SK-N-MC (cell line): ENCODE measurements at regions not wholly inside any gene's neighbourhood (a gene's known extent, or its start where the extent isn't known, plus 50 kb on each side); places are given as distances from the start of the nearest gene placed in this dataset.
"Not testable (repeated sequence)": the region's sequence is repeated elsewhere in the genome, so short reads cannot be mapped to it uniquely, and the experiment has no call there.

Experiments
- DNase-seq: peaks from one replicate; pipeline ENCODE4 v3.0.0-alpha.2; 2011; ENCODE audit warnings: low read depth, low spot score
- H3K27ac ChIP-seq: fragments of 200-600 bp; sonication (generic); 2 replicates; pipeline ENCODE4 v1.5.1; 2016; ENCODE audit warnings: mixed run types
- H3K36me3 ChIP-seq: fragments of 200-600 bp; sonication (generic); 2 replicates; pipeline ENCODE4 v1.6.1; 2017; ENCODE audit warnings: antibody characterized with exemption, low read length, mixed read lengths; ENCODE audit not compliant: insufficient read depth
- H3K4me3 ChIP-seq: fragments of 200-600 bp; sonication (generic); 2 replicates; pipeline ENCODE4 v1.5.1; 2016
- H3K9ac ChIP-seq: fragments of 200-600 bp; sonication (generic); 2 replicates; pipeline ENCODE4 v1.8.0; 2017; ENCODE audit warnings: mixed run types, mixed read lengths; ENCODE audit not compliant: insufficient read length
- H3K9me3 ChIP-seq: fragments of 200-600 bp; sonication (generic); 2 replicates; pipeline ENCODE4 v1.6.1; 2017; ENCODE audit warnings: low read depth, mild to moderate bottlenecking, antibody characterized with exemption, low read length, moderate library complexity, mixed read lengths
- EZH2 ChIP-seq: fragments of 200-600 bp; sonication (generic); IDR thresholded peaks from one replicate; pipeline ENCODE4 v1.6.1; 2017; ENCODE audit warnings: antibody characterized with exemption
- FOXP2 ChIP-seq: optimal IDR thresholded peaks from 2 replicates; pipeline ENCODE3; 2011; ENCODE audit warnings: mild to moderate bottlenecking, moderate library complexity; ENCODE audit not compliant: insufficient read depth; ENCODE audit errors: extremely low read length, control extremely low read depth
- POLR2AphosphoS5 ChIP-seq: IDR thresholded peaks from 2 replicates; pipeline ENCODE4 v1.6.1; 2012; ENCODE audit warnings: mild to moderate bottlenecking, low read depth, low read length, borderline replicate concordance

DNA sequence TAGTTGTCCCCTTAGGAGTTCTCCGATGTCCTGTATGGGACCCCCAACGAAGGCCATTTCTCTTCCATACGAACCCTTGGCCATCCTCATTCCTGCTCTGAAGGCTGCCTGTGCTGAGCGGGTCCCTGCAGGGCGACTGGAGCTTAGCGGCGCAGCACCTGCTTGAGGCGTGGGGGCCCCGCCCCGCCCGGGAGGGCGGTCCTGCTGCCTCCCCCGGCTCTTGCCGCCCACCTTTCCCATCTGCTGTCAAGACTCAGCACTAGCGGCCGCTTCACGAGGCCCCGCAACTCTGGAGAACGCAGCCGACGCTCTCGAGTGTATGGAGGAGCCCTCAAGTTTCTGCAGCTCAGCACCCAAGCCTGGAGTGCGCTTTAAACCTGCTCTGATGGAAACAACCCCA lies 197.7 kb downstream of the TRIML1 start:
- no peak overlapping the region for H3K4me3 ChIP-seq

DNA sequence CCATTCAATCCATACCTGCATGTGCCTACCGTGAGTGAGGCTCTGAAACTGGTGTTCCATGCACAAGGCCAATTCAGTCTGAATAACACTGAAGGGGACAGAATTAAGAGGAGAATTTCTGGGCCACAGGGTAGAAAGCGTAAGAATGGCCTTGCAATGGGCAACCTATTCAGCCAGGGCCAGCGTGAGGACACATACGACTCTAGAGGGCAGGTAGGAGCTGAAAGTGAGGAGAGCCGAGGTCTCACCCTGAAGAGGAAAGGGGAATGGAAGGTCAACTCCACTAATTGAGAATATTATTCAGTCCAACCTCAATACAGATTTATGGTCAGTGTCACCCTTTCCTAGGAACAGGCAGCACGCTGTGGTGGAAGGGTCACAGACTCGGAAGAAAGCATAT lies 202.2 kb downstream of the TRIML1 start:
- H3K36me3 ChIP-seq = no peaks in the 10 kb centered on the region
- H3K9me3 ChIP-seq = no peaks in the 10 kb centered on the region
- no peak for TF ChIP-seq POLR2AphosphoS5
- TF ChIP-seq EZH2 = no peak
- no peak for TF ChIP-seq FOXP2
- no peak overlapping the region for H3K27ac ChIP-seq
- H3K9ac ChIP-seq = no peak overlapping the region
- no peak overlapping the region for H3K4me3 ChIP-seq
- no peak for DNase-seq

More for the DNA sequence above, 197.7 kb downstream of the TRIML1 start:
- Histone ChIP-seq H3K27ac (no peak overlapping the region), H3K9ac (no peak overlapping the region), H3K36me3 (no peaks in the 10 kb centered on the region), H3K9me3 (no peaks in the 10 kb centered on the region)
- DNase-seq = no peak
- no peak for TF ChIP-seq POLR2AphosphoS5
- TF ChIP-seq FOXP2 = no peak
- no peak for TF ChIP-seq EZH2

DNA sequence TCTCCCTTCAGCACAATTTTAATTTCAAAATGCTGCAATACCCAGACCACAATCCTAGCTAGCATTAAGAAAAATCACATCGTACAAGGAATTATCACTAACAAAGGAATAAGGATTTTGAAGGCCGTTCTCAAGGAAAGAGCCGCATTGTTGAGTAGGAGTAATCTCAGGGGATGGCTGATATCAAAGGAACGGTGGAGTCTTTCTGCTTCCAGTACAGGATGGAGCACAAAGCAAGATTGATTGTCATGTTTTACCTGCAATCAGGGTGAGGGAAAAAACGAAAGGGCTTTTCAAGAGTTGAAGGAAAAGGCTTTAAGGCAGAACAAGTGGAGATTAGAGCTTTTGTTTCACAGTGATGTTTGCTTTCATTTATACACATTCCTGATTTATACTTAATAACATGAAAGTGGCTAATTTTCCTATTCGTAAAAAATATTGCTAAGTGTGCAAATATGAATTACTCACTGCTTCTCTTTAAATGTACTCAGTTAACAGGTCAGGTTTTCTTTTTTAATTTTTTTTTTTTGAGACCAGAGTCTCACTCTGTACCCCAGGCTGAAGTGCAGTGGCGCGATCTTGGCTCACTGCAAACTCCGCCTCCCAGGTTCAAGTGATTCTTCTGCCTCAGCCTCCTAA lies 207.0 kb downstream of the TRIML1 start:
- DNase-seq = no peak
- Histone ChIP-seq H3K4me3 (no peak overlapping the region), H3K36me3 (no peaks in the 10 kb centered on the region), H3K9ac (no peak overlapping the region), H3K27ac (no peak overlapping the region), H3K9me3 (no peaks in the 10 kb centered on the region)
- TF ChIP-seq FOXP2 (no peak), EZH2 (no peak), POLR2AphosphoS5 (no peak)

DNA sequence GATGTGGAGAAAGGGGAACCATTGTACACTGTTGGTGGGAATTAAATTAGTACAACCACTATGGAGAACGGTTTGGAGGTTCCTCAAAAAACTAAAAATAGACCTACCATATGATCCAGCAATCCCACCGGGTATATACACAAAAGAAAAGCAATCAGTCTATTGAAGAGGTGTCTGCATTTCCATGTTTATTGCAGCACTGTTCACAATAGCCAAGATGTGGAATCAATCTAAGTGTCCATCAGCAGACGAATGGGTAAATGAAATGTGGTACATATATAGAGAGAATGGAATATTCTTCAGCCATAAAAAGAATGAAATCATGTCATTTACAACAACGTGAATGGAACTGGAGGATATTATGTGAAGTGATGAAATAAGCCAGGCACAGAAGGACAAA lies 208.1 kb downstream of the TRIML1 start:
- TF ChIP-seq EZH2 (no peak), FOXP2 (no peak), POLR2AphosphoS5 (no peak)
- Histone ChIP-seq H3K27ac (no peak overlapping the region), H3K4me3 (no peak overlapping the region), H3K9ac (no peak overlapping the region), H3K36me3 (no peaks in the 10 kb centered on the region), H3K9me3 (no peaks in the 10 kb centered on the region)
- DNase-seq = no peak

DNA sequence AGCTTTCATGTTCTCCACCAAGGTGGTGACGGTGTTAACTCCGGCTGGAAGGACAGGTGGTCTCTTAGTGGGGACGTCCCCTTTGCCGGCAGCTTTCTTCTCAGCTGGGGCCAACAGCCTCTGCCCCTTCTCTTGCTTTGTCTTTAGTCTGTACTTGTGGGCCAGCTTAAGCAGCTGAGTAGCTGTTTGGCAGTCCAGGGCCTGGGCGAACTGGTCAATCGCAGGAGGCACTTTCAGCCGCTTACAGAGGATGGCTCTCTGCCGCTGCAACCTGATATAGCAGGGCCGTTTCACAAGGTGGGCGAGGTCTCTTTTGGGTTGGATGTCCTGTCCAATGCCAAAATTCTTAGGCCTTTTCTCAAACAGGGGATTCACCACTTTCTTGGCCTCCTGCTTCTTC lies 210.3 kb downstream of the TRIML1 start:
- not testable (repeated sequence) for H3K36me3 ChIP-seq, DNase-seq, H3K4me3 ChIP-seq, H3K9ac ChIP-seq, H3K27ac ChIP-seq, H3K9me3 ChIP-seq

DNA sequence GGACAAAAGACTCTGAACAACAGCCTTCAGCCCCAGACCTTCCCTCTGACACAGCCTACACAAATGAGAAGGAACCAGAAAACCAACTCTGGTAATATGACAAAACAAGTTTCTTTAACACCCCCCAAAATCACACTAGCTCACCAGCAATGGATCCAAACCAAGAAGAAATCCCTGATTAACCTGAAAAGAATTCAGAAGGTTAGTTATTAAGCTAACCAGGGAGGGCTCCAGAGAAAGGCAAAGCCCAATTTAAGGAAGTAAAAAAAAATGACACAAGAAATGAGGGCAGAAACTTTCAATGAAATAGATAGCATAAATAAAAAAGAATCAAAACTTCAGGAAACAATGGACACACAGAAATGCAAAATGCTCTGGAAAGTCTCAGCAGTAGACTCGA lies 224.0 kb downstream of the TRIML1 start:
- DNase-seq = no peak
- Histone ChIP-seq H3K36me3 (no peaks in the 10 kb centered on the region), H3K9ac (no peak overlapping the region), H3K9me3 (no peaks in the 10 kb centered on the region), H3K4me3 (no peak overlapping the region), H3K27ac (no peak overlapping the region)
- TF ChIP-seq FOXP2 (no peak), EZH2 (no peak), POLR2AphosphoS5 (no peak)

DNA sequence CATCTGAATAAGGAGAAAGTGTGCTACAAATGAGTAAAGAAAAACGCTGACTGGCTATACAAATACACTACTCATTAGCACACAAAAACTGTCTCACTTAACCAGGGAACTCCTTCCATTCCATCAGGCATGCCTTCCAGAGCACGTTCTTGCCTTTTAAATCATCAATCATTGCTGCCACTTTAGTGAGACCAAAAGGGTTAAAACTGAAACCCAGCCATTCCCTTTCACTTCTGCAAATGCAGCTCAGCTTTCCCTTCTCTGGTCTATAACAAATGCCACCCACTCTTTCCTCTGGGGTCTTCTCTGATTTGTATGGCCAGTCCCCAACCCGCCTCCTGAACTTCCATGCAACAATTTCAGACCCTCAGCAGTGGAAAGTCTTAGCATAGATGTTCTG lies 231.5 kb downstream of the TRIML1 start:
- Histone ChIP-seq H3K36me3 (no peaks in the 10 kb centered on the region), H3K4me3 (no peak overlapping the region), H3K27ac (no peak overlapping the region), H3K9me3 (no peaks in the 10 kb centered on the region), H3K9ac (no peak overlapping the region)
- TF ChIP-seq POLR2AphosphoS5 (no peak), EZH2 (no peak), FOXP2 (no peak)
- DNase-seq = no peak

DNA sequence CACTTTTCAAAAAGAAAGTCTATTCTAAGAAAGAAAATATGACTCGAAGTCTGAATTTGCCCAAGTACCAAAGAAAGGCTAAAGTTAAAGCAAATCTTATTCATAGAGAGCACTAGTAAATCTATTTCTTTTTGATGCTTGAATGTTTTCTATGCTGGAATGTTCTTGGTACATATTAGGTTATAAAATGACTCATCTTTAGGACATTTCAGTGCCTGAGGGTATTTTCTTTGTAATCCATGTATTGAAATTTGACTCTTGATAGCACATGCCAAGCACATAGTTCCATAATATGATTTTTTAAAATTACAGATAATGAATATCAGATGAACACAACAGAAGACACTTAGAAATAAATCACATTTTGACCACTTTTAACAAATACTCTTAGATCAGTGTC lies 232.8 kb downstream of the TRIML1 start:
- no peak overlapping the region for H3K9ac ChIP-seq
- no peak for DNase-seq
- H3K9me3 ChIP-seq = no peaks in the 10 kb centered on the region
- H3K27ac ChIP-seq = no peak overlapping the region
- no peaks in the 10 kb centered on the region for H3K36me3 ChIP-seq
- TF ChIP-seq POLR2AphosphoS5 = no peak
- no peak for TF ChIP-seq EZH2
- no peak for TF ChIP-seq FOXP2
- H3K4me3 ChIP-seq = no peak overlapping the region

DNA sequence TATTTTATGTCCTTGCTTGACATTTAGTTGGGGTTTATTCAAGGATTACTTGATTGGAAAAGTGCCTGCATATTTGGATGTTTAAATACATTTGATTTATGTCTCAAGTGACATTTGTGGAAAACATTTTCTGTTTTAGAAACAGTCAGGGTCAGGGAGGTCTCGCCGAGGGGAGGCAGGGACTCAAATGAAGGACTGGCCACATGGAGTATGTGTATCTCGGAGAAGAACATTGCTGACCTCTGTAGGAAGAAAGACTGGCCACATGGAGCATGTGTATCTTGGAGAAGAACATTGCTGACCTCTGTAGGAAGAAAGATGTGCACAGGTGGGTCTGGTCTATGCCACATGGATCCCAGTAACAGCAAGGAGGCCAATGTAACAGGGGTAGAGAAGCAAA lies 233.6 kb downstream of the TRIML1 start:
- no peak overlapping the region for H3K27ac ChIP-seq
- H3K4me3 ChIP-seq = no peak overlapping the region
- H3K9me3 ChIP-seq = no peaks in the 10 kb centered on the region
- DNase-seq = no peak
- no peak overlapping the region for H3K9ac ChIP-seq
- H3K36me3 ChIP-seq = no peaks in the 10 kb centered on the region
- TF ChIP-seq FOXP2 (no peak), EZH2 (no peak), POLR2AphosphoS5 (no peak)

DNA sequence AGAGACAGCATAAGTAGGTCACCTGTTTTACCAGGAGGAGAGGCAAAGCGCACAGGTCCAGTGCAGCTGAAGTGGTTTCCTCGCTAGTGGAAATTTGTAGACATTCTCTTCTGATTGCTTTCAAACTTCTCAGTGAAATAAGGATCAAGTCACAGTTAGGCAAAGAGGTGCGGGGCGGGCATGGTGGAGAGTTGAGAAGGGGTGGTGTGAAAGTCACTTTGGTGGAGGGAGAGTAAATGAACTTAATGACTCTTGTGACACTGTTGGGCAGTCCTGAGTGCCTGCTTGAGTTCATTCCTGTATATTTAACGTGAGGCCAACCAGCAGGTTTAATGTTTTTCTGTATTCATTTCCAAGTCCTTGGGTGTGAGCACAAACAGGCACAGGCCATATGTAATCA lies 235.6 kb downstream of the TRIML1 start:
- no peak for TF ChIP-seq FOXP2
- TF ChIP-seq EZH2 = no peak
- no peak for TF ChIP-seq POLR2AphosphoS5
- Histone ChIP-seq H3K27ac (no peak overlapping the region), H3K9me3 (no peaks in the 10 kb centered on the region), H3K4me3 (no peak overlapping the region), H3K36me3 (no peaks in the 10 kb centered on the region), H3K9ac (no peak overlapping the region)
- no peak for DNase-seq
